ENCODE measurements at regions not wholly inside any gene's neighbourhood (a gene's known extent, or its start where the extent isn't known, plus 50 kb on each side); places are given as distances from the start of the nearest gene placed in this dataset.

- TF ChIP-seq CTCF (IDR thresholded peaks at IDR 0.05; ENCODE audit: insufficient read depth, low read length, missing control alignments), result no peak
- DNase-seq (ENCODE audit: low read depth, low spot score), result no peak
- no peak overlapping the region for H3K4me3 ChIP-seq (ENCODE audit: low read depth, low read length)
- POLR2A ChIA-PET, result no interaction called here
- CTCF ChIA-PET, result interaction anchor here (1.1 kb wide), 1 partner anchor 32 kb away, joined by 5 read pairs; no protein-coding TSS in a partner anchor
Observed at GRCh38 chr20:19072988-19073387, 139.5 kb upstream of the SLC24A3 start.

GRCh38 chr20:19073584-19074218 lies 138.7 kb upstream of the SLC24A3 start:
- TF ChIP-seq CTCF (IDR thresholded peaks at IDR 0.05; ENCODE audit: insufficient read depth, low read length, missing control alignments), result no peak
- CTCF ChIA-PET, result interaction anchor here (1.1 kb wide), 1 partner anchor 31 kb away, joined by 5 read pairs; no protein-coding TSS in a partner anchor

GRCh38 chr20:19074356-19074755 lies 138.1 kb upstream of the SLC24A3 start:
- POLR2A ChIA-PET, result no interaction called here
- no peak overlapping the region for H3K4me3 ChIP-seq (ENCODE audit: low read depth, low read length)
- no peak for TF ChIP-seq CTCF (IDR thresholded peaks at IDR 0.05; ENCODE audit: insufficient read depth, low read length, missing control alignments)
- CTCF ChIA-PET, result no interaction called here
- DNase-seq (ENCODE audit: low read depth, low spot score), result no peak

More at GRCh38 chr20:19073584-19074218, 138.7 kb upstream of the SLC24A3 start:
- DNase-seq (ENCODE audit: low read depth, low spot score), result no peak
- POLR2A ChIA-PET, result no interaction called here
- no peak overlapping the region for H3K4me3 ChIP-seq (ENCODE audit: low read depth, low read length)

- H3K4me3 ChIP-seq (ENCODE audit: low read depth, low read length), result no peak overlapping the region
- POLR2A ChIA-PET, result no interaction called here
- CTCF ChIA-PET, result no interaction called here
- DNase-seq (ENCODE audit: low read depth, low spot score), result no peak
- no peak for TF ChIP-seq CTCF (IDR thresholded peaks at IDR 0.05; ENCODE audit: insufficient read depth, low read length, missing control alignments)
Observed at GRCh38 chr20:19074828-19075516, 137.5 kb upstream of the SLC24A3 start.

- no peak for DNase-seq (ENCODE audit: low read depth, low spot score)
- ChIA-PET CTCF (no interaction called here), POLR2A (no interaction called here)
- no peak overlapping the region for H3K4me3 ChIP-seq (ENCODE audit: low read depth, low read length)
- no peak for TF ChIP-seq CTCF (IDR thresholded peaks at IDR 0.05; ENCODE audit: insufficient read depth, low read length, missing control alignments)
Observed at GRCh38 chr20:19077370-19078220, 134.8 kb upstream of the SLC24A3 start.
